DOHH2 (cell line): ENCODE measurements at regions not wholly inside any gene's neighbourhood (a gene's known extent, or its start where the extent isn't known, plus 50 kb on each side); places are given as distances from the start of the nearest gene placed in this dataset.

ENCODE experiments used
- CTCF ChIP-seq: fragments of 200-600 bp; sonication (generic); IDR thresholded peaks from one replicate; pipeline ENCODE4 v1.5.1; 2014; ENCODE audit warnings: antibody characterized with exemption, mild to moderate bottlenecking, low read depth, low read length; ENCODE audit not compliant: poor library complexity, severe bottlenecking
- EZH2phosphoT487 ChIP-seq: fragments of 200-600 bp; sonication (generic); IDR thresholded peaks from 2 replicates; pipeline ENCODE4 v1.6.1; 2017; ENCODE audit warnings: borderline replicate concordance, mild to moderate bottlenecking, antibody characterized with exemption, low read length, moderate library complexity, mixed read lengths

- TF ChIP-seq CTCF (no peak), EZH2phosphoT487 (no peak)
These were observed 380.9 kb upstream of the TMTC1 start for GRCh38 chr12:30164382-30165318.
